ENCODE measurements at regions not wholly inside any gene's neighbourhood (a gene's known extent, or its start where the extent isn't known, plus 50 kb on each side); places are given as distances from the start of the nearest gene placed in this dataset.

GRCh38 chr5:125888358-125888757 is 534.9 kb upstream of the GRAMD2B start:
- TF ChIP-seq CTCF (IDR thresholded peaks at IDR 0.05) = no peak
- DNase-seq (no peak), ATAC-seq (no peak)
- intact Hi-C loops (cut with DNase I) = no loop called here
- Histone ChIP-seq H3K4me1 (no peaks in the 10 kb centered on the region), H3K36me3 (no peaks in the 10 kb centered on the region), H3K27me3 (ENCODE audit: low read depth) (no peaks in the 10 kb centered on the region), H3K4me3 (no peak overlapping the region), H3K27ac (no peak overlapping the region), H3K9me3 (no peaks in the 10 kb centered on the region)

GRCh38 chr5:125890511-125890931 is 532.7 kb upstream of the GRAMD2B start:
- DNase-seq (no peak), ATAC-seq (no peak)
- intact Hi-C loops (cut with DNase I) = no loop called here

GRCh38 chr5:125891061-125891725 is 532.0 kb upstream of the GRAMD2B start:
- ATAC-seq = no peak
- no peaks in the 10 kb centered on the region for H3K36me3 ChIP-seq

More at GRCh38 chr5:125890511-125890931, 532.7 kb upstream of the GRAMD2B start:
- H3K4me1 ChIP-seq = no peaks in the 10 kb centered on the region
- TF ChIP-seq CTCF (IDR thresholded peaks at IDR 0.05) = no peak
- H3K36me3 ChIP-seq = no peaks in the 10 kb centered on the region
- H3K4me3 ChIP-seq = no peak overlapping the region
- no peaks in the 10 kb centered on the region for H3K27me3 ChIP-seq (ENCODE audit: low read depth)
- H3K27ac ChIP-seq = no peak overlapping the region
- H3K9me3 ChIP-seq = no peaks in the 10 kb centered on the region

GRCh38 chr5:125894383-125894782 is 528.8 kb upstream of the GRAMD2B start:
- ATAC-seq (no peak), DNase-seq (no peak)
- H3K27me3 ChIP-seq (ENCODE audit: low read depth) = no peaks in the 10 kb centered on the region
- no peaks in the 10 kb centered on the region for H3K4me1 ChIP-seq
- H3K9me3 ChIP-seq = no peaks in the 10 kb centered on the region
- no peaks in the 10 kb centered on the region for H3K36me3 ChIP-seq
- intact Hi-C loops (cut with DNase I) = no loop called here
- TF ChIP-seq CTCF (IDR thresholded peaks at IDR 0.05) = no peak
- no peak overlapping the region for H3K4me3 ChIP-seq
- no peak overlapping the region for H3K27ac ChIP-seq

More at GRCh38 chr5:125891061-125891725, 532.0 kb upstream of the GRAMD2B start:
- DNase-seq = no peak
- Histone ChIP-seq H3K4me3 (no peak overlapping the region), H3K27me3 (ENCODE audit: low read depth) (no peaks in the 10 kb centered on the region), H3K27ac (no peak overlapping the region), H3K4me1 (no peaks in the 10 kb centered on the region), H3K9me3 (no peaks in the 10 kb centered on the region)
- no peak for TF ChIP-seq CTCF (IDR thresholded peaks at IDR 0.05)
- intact Hi-C loops (cut with DNase I) = no loop called here

GRCh38 chr5:125896368-125896767 is 526.8 kb upstream of the GRAMD2B start:
- Histone ChIP-seq H3K27ac (no peak overlapping the region), H3K4me1 (no peaks in the 10 kb centered on the region), H3K4me3 (no peak overlapping the region), H3K27me3 (ENCODE audit: low read depth) (no peaks in the 10 kb centered on the region), H3K9me3 (no peaks in the 10 kb centered on the region), H3K36me3 (no peaks in the 10 kb centered on the region)
- no peak for DNase-seq
- no peak for ATAC-seq
- intact Hi-C loops (cut with DNase I) = no loop called here
- no peak for TF ChIP-seq CTCF (IDR thresholded peaks at IDR 0.05)
